Non-pigmented ciliary epithelial cell (primary cell): ENCODE measurements at regions not wholly inside any gene's neighbourhood (a gene's known extent, or its start where the extent isn't known, plus 50 kb on each side); places are given as distances from the start of the nearest gene placed in this dataset.
A peak's percentile ranks its signal among the peaks of the same experiment; 100 is the strongest.

ENCODE experiments used
- DNase-seq: peaks from one replicate; pipeline ENCODE4 v3.0.0-alpha.2; 2010; ENCODE audit warnings: low read depth

DNA sequence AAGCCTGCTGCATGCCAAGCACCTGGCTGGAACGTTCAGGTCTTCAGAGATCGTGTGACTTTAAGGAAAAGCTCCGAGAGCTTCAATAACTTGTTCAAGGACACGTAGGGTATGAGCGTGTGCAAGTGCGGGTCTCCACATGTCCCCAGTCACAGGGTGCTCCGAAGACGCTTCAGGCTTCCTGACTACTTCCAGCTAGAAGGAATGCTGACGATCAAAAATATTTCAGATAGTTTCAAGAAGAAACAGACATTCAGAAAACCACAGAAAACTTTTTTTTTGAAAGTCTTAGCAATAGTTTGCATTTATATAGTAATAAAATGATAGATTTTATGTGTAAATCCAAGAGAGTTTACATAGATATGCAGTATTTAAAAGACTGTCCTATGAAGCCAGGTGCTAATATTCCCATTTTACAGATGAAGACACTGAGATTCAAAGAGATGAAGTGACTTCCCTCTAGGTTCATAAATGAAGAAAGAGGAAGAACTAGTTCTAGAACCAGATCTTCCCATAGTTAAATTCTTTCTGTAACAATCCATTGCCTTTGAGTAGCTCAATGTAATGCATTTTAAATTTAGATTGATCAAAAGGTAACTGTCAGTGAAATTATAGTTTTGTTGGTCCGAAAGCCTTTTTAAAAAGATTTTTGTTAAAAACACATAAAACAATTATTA, 247.6 kb downstream of the MYLK4 start:
- DNase-seq = no peak

DNA sequence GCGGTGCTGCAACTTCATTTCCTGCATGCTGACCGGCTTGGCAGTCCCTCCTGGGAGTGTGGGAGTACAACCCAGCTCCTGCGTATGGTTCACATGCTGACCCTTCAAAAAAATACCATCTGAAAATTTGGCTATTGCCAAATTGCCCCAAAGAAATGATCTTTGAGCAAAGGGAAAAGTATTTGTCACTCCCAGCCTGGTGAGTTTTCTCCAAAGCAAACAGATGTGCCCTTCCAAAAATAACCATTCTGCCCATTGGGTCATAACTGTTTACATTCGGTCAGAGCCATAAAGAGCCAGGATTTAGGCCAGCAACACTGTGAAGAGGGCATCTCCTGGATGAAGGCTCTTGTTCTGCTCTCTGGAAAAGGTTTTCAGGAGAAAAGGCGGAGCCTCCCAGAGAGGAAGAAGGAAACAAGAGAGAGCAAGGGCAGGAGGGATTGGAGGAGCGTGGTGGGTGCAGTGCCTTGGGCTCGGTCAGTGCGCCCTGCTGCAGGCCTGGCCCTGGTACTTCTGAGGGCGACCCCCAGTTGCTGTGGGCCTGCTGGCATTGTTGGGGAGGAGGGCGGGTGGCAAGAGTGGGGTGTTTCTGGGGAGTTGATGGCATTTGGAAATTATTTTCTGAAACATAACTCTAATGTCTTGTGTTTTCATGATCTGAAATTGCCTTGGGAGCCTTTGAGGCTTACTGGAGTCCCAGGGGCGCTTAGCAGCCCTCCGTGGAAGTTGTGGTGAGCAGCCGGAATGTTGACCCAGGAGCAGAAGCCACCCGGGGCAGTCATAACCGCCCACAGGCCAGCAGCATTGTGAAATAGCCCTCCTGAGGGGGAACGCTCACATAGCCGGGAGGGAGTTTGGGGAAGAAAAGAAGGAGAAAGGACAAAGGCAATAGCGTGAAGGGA, 248.4 kb downstream of the MYLK4 start:
- DNase-seq = no peak

DNA sequence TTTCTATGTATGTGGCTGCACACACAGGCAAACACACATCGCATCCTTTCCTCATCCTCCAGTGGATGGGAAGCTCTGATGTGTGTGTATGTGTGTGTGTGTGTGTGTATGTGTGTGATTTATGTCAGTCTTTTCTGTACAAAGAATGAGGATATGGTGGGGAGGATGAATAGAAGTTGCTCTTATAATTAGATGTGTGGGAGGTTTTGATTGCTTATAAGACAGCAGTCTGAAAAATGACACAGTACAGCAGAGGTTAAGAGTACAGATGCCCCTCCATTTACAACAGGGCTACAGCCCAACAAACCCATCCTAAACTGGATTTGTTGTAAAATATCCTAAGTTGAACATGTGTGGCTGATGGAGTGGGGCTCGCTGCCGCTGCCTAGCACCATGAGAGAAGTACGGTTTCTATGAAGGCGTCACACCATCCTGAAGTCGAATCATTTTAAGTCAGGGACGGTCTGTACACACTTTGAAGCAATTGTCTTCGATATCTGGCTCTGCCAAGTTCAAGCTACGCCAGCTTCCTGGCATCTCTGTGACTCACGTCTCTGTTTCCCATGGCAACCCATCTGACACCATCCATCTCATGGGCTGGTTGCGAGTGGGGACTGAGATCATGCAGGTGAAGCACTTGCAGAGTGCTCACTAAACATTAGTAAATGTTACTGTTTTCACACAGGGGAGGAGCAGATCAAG, 252.6 kb downstream of the MYLK4 start:
- no peak for DNase-seq

DNA sequence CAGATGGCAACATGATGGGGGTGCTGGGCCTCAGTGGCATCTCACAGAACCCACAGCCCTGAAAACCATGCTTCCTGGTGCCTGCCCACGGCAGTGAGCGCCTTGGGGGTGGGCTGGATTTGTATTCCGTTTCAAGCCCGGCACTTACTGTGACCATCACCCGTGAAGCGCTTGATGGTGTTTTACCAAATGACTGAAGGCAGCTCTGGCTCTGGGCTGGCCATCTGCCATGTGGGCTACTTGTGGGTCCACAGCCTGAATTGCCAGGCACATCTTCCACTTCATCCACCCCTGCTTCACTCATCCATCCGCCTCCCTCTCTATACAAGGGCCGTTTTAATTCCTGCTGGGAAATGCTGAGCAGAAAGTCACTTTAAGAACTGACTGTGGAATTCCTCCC, 250.9 kb upstream of the GMDS start:
- DNase-seq = no peak

GRCh38 chr6:2492686-2493523, 247.5 kb upstream of the GMDS start:
- DNase-seq = no peak

GRCh38 chr6:2491137-2491536, 245.7 kb upstream of the GMDS start:
- DNase-seq = no peak

GRCh38 chr6:2488578-2488977, 243.2 kb upstream of the GMDS start:
- no peak for DNase-seq

- no peak for DNase-seq
Measured at GRCh38 chr6:2485116-2485515, 239.7 kb upstream of the GMDS start.

DNA sequence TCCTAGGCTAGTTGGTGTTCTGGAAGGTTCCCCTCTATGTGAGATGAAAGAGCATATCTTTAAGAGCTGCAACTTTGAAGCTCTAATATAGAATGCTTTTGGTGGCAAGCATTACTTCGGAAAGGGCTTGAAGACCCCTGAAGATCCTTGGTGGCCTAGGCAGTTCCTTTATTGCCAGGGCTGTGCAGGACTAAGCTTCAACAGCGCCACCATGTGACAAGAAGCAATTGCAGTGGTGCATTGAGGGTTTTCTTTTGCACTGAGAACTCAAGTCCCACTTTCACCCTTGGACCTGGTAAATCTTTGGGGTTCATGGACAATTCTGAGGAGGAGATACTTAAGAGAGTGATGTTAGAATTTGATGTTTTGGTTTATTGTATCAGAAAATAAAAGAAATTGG, 237.4 kb upstream of the GMDS start:
- DNase-seq = no peak

DNA sequence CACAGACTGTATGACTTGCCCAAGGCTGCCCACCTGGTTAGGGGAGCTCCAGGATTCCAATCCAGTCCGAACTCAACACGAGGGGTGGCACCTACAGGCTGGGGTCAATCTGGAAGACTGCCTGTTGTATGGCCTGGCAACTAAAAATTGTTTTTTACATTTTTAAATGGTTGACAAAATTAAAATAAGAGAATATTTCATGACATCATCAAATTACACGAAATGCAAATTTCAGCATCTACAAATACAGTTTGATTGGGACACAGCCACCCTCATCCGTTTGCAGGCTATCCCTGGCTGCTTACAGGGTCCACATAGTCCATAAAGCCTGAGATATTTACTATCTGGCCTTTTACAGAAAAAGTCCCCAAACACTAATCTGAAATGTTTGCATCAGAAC, 235.9 kb upstream of the GMDS start:
- DNase-seq = no peak

DNA sequence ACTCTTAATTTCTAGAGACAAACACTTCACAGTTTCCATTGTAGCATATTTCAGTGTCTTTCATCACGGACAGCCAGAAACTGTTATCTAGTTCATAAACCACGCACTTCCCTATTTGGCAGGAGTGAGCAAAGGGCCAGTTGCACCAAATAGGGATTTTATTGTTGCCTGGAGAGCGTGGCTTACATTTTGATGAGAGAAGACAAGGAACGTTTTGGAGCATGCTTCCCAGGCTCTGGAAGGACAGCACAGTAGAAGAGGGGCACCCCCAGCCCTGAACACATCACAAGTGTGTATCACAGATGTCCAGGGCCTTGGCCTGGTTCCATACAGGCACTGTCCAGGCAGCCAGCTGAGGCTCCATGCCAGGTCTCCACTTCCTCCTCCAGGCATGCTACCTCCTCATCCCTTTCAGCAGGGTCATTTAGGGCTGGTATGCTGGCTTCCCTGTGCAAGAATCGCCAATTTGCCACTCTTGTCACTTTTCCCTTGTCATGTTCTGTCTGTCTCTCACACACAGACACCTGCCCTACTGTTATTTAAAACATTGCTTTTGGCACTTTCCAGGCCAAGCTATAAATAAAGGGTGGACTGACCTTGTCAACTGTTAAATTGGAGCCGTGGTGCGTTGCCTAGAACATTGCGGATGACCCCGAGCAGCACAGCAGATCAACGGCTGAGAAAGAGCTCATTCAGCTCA, 235.0 kb upstream of the GMDS start:
- no peak for DNase-seq

- DNase-seq = peak; percentile 35
Measured at GRCh38 chr6:2478200-2478599, 232.8 kb upstream of the GMDS start.

DNA sequence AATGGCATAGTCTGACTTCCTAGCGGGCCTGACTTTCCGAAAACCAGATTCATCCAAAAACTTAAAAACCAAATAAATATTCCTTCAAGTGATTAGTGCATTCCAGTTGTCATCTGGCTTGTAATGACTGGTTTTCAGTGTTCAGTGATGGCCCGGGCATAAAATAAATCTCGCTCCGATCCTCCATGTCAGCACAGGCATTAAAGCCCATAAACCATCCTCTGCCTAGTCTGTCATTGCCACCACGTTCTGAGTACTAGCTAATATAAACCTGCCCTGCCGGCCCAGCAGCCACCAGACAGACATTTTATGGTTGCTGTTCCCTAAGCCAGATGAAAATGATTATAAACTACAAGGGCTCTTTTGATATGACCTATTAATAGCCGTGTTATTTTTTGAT, 232.3 kb upstream of the GMDS start:
- DNase-seq = no peak

DNA sequence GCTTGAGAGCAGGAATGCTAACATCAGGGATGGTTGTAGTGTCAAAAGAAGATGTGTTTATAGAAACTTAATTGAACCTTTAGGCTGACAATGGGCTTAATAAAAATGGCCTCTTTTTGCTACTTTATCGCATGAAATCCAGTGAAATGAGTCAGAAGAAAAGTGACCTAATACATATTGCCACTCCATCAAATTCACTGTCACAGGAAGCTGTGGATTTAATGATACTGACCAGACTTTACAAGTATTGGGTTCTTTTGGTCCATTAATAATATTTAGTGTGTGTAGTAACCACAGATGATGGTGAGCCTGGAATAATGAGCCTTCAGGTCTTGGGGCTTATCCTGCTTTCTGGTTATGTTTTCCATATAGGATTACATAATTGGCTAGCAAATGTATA, 231.8 kb upstream of the GMDS start:
- DNase-seq = no peak

DNA sequence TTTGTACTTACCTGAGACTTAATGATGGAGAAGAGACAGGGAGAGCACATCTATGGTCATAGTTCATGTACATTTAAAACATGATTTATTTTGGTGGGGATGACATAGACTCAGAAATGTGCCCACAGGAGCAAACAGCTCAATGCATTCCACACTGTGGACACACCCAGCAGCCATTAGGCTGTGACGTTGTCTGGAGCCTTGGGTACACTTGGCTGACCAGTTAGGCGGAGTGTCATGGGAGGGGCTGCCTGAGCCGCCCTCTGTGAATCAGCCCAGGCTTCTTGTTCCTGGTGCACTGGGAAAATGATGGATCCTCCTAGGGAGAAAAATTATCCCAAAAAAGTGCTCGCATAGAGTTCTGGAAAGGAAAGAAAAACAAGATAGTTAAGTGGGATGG, 231.0 kb upstream of the GMDS start:
- DNase-seq = no peak

DNA sequence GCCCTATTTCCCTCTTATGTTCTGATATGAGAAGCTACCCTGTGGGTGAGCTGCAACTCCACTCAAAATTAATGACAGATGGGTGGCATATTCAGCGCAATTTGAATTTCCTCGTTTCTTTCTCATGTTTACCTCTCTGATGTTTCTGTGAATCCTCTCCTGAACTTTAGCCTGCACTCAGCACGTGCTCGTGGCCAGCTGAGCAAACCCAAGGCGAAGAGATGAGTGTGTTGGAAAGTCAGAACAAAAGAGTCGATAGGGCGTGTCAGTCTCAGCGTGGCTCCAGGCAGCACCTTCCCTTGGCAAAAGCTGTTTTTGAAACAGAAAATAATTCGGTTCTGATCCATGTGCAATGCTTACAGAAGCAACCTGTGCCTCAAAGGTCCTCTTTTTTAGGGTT, 226.1 kb upstream of the GMDS start:
- DNase-seq = no peak

GRCh38 chr6:2469428-2469827, 224.0 kb upstream of the GMDS start:
- DNase-seq = no peak

DNA sequence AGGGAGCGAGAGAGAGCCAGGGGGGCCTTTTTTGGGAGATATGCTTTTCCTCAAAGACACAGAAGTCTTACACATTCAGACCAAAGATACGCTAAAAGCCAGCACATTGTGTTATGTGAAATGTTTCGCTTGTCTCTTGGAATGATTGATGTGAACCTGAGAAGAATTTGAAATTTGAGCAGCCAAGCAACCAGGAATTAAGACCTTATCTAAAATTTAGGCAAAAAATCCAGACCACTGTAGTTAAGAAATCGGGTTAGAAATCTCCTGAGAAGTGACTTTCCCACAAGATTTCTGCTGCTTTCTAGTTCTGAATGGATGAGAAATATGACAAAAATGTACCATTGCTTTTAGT, 223.2 kb upstream of the GMDS start:
- DNase-seq = no peak

GRCh38 chr6:2467929-2468600, 222.7 kb upstream of the GMDS start:
- no peak for DNase-seq

GRCh38 chr6:2465336-2465735, 219.9 kb upstream of the GMDS start:
- no peak for DNase-seq

DNA sequence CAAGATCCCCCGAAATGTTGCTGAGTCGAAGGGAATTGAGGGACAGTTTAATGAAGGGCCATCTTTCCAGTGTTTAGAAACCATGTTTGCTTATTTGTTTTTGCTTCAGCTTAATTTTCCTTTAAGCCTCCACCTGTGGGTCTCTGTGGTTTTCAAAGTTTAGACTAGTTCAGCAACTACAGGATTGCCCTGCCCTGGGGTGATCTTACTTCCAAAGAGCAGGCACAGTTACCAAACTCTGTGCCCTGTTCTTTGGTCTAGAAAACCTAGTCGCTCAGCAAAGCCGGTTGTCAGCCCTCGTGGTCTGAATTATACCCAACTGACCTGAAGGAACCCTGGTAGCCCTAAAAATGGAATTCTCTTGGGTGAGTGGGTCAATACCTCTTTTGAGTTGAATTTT, 219.2 kb upstream of the GMDS start:
- DNase-seq = no peak
